PC-9 (cell line): ENCODE measurements at regions not wholly inside any gene's neighbourhood (a gene's known extent, or its start where the extent isn't known, plus 50 kb on each side); places are given as distances from the start of the nearest gene placed in this dataset.

Experiments
- BruUV-seq: library from RNA; stranded (reverse); fragments of 400-500 nt; replicated peaks from 2 replicates; lab custom pipeline; 2021; lab: Mats Ljungman, UMichigan
- CTCF ChIA-PET: fragments of 300-600 bp; sonication (Branson Sonifier 250); formaldehyde crosslinking; loops from one replicate; lab custom pipeline; 2022; ENCODE audit warnings: antibody characterized with exemption; lab: Charles Lee
- POLR2A ChIA-PET: fragments of 300-600 bp; sonication (Branson Sonifier 250); formaldehyde crosslinking; loops from one replicate; lab custom pipeline; 2022; ENCODE audit warnings: antibody characterized with exemption; ENCODE audit not compliant: unreplicated experiment; lab: Charles Lee
- DNase-seq, 2 experiments: peaks; one replicate each; pipeline versions ENCODE4 v3.0.0 to v3.0.0-alpha.2; 2015 to 2022; ENCODE audit warnings: mixed read lengths in 1 of 2
- H2AFZ ChIP-seq: fragments of 200-600 bp; sonication (generic); 2 replicates; pipeline ENCODE4 v1.8.1; 2017; ENCODE audit warnings: antibody characterized with exemption
- H3F3A ChIP-seq: fragments of 200-600 bp; sonication (generic); 2 replicates; pipeline ENCODE4 v1.8.1; 2017; ENCODE audit warnings: antibody characterized with exemption, mild to moderate bottlenecking, low read depth; ENCODE audit not compliant: insufficient read depth
- H3K27ac ChIP-seq: fragments of 200-600 bp; sonication (generic); 2 replicates; pipeline ENCODE4 v1.6.1; 2016; ENCODE audit warnings: mixed run types
- H3K27me3 ChIP-seq: fragments of 200-600 bp; sonication (generic); 2 replicates; pipeline ENCODE4 v1.6.1; 2016; ENCODE audit warnings: low read depth, mixed run types; ENCODE audit not compliant: insufficient read depth
- H3K36me3 ChIP-seq: fragments of 200-600 bp; sonication (generic); 2 replicates; pipeline ENCODE4 v1.6.1; 2016; ENCODE audit warnings: low read depth, mixed run types
- H3K4me1 ChIP-seq: fragments of 200-600 bp; sonication (generic); replicated peaks from 2 replicates; pipeline ENCODE4 v1.6.1; 2016; ENCODE audit warnings: mixed run types; ENCODE audit not compliant: insufficient read depth
- H3K4me2 ChIP-seq: fragments of 200-600 bp; sonication (generic); 2 replicates; pipeline ENCODE4 v1.6.1; 2017; ENCODE audit warnings: mixed run types
- H3K4me3 ChIP-seq: fragments of 200-600 bp; sonication (generic); 2 replicates; pipeline ENCODE4 v1.6.1; 2016; ENCODE audit warnings: mixed run types
- H3K79me2 ChIP-seq: fragments of 200-600 bp; sonication (generic); 2 replicates; pipeline ENCODE4 v1.6.1; 2017; ENCODE audit warnings: low read depth, mixed run types
- H3K9me2 ChIP-seq: fragments of 200-600 bp; sonication (generic); 2 replicates; pipeline ENCODE4 v1.8.1; 2017; ENCODE audit warnings: mild to moderate bottlenecking; ENCODE audit not compliant: insufficient read depth
- H3K9me3 ChIP-seq: fragments of 200-600 bp; sonication (generic); 2 replicates; pipeline ENCODE4 v1.8.1; 2016; ENCODE audit warnings: low read depth; ENCODE audit not compliant: insufficient read depth
- H4K20me1 ChIP-seq: fragments of 200-600 bp; sonication (generic); 2 replicates; pipeline ENCODE4 v1.8.1; 2017; ENCODE audit not compliant: insufficient read depth
- CTCF ChIP-seq: fragments of 200-600 bp; sonication (generic); conservative IDR thresholded peaks from 2 replicates; pipeline ENCODE4 v1.6.1; 2017; ENCODE audit warnings: mixed run types, antibody characterized with exemption, mild to moderate bottlenecking, moderate library complexity
- EZH2 ChIP-seq: fragments of 200-600 bp; sonication (generic); IDR thresholded peaks from 2 replicates; pipeline ENCODE4 v1.8.0; 2017; ENCODE audit warnings: antibody characterized with exemption, low read depth
- intact Hi-C: fragments of 100-400 bp; cut with micrococcal nuclease; formaldehyde crosslinking; loops from one replicate; pipeline ENCODE4 v1.10.0; 2022; ENCODE audit not compliant: unreplicated experiment

DNA sequence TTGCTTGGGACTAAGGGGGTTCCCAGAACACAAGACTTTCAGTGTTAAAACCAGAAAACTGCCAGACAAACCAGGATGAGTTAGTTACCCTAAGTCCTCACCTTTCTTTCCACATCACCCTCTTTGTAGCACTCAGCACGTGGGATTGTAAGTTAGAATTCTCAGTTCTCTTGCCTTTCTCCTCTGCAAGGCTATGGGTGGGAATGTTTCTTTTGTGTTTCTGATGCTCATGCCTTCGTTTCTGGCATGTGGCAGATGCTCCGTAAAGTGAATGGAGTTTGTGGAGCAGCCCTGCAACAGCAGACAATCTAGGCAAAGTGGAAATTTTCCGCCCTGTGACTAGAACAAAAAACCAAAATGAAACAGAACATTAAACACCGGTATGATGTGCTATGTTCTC, 64.7 kb upstream of the SPP1 start:
- intact Hi-C loops: no loop called here
- no TSS peak for BruUV-seq
- ChIA-PET POLR2A (no interaction called here), CTCF (no interaction called here)
- H3F3A ChIP-seq: no peaks in the 10 kb centered on the region
- no peaks in the 10 kb centered on the region for H3K79me2 ChIP-seq
- DNase-seq: no peak
- H3K9me2 ChIP-seq: no peaks in the 10 kb centered on the region
- TF ChIP-seq EZH2: no peak
- no peak for TF ChIP-seq CTCF
- no peak overlapping the region for H3K4me3 ChIP-seq
- H3K4me2 ChIP-seq: 0 out of 2 replicates have a peak overlapping the region, but pooled peaks have one; percentile 16
- peak overlapping the region; percentile 64; the same call in 1 of the 2 replicates for H2AFZ ChIP-seq
- H3K9me3 ChIP-seq: no peaks in the 10 kb centered on the region
- no peak overlapping the region for H3K27ac ChIP-seq
- no peaks in the 10 kb centered on the region for H3K36me3 ChIP-seq
- no peaks in the 10 kb centered on the region for H3K27me3 ChIP-seq
- no peaks in the 10 kb centered on the region for H4K20me1 ChIP-seq
- H3K4me1 ChIP-seq: peaks cover 25% of the 10 kb centered on the region

DNA sequence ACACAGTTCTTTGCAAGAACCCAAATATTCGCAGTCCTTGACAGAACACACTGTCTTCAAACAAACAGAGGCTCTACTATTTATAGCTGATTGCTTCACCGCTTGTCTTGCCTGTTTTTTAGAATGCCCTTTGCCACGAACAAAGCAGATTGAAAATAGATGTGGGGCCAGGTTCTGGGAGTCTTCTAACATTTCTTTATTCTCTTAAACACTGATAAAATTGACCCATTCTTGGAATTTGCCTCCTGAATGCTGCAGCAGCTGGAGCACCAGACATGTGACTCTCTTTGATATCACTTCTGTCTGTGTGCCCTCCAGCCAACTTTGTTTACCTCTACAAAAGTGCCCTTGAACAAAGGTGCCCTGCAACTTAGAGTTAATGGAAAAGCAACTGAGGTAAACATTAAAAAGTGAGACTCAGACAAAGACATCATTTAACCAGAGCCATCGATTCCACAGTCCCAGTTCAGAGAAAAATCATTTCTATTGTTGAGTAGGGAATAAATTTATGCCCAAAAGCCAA, 64.2 kb upstream of the SPP1 start:
- peak overlapping the region; percentile 64; the same call in 1 of the 2 replicates for H2AFZ ChIP-seq
- BruUV-seq: no TSS peak
- no peaks in the 10 kb centered on the region for H3K36me3 ChIP-seq
- H3K4me2 ChIP-seq: peak overlapping the region; percentile 16; the same call in 1 of the 2 replicates
- TF ChIP-seq CTCF (no peak), EZH2 (no peak)
- CTCF ChIA-PET: no interaction called here
- POLR2A ChIA-PET: no interaction called here
- H3K27me3 ChIP-seq: no peaks in the 10 kb centered on the region
- no peak overlapping the region for H3K27ac ChIP-seq
- no peaks in the 10 kb centered on the region for H3K9me2 ChIP-seq
- no peaks in the 10 kb centered on the region for H3K9me3 ChIP-seq
- no peak for DNase-seq
- H3K4me1 ChIP-seq: peaks cover 25% of the 10 kb centered on the region
- H3K4me3 ChIP-seq: no peak overlapping the region
- no peaks in the 10 kb centered on the region for H3F3A ChIP-seq
- no peaks in the 10 kb centered on the region for H3K79me2 ChIP-seq
- intact Hi-C loops: no loop called here
- H4K20me1 ChIP-seq: no peaks in the 10 kb centered on the region

DNA sequence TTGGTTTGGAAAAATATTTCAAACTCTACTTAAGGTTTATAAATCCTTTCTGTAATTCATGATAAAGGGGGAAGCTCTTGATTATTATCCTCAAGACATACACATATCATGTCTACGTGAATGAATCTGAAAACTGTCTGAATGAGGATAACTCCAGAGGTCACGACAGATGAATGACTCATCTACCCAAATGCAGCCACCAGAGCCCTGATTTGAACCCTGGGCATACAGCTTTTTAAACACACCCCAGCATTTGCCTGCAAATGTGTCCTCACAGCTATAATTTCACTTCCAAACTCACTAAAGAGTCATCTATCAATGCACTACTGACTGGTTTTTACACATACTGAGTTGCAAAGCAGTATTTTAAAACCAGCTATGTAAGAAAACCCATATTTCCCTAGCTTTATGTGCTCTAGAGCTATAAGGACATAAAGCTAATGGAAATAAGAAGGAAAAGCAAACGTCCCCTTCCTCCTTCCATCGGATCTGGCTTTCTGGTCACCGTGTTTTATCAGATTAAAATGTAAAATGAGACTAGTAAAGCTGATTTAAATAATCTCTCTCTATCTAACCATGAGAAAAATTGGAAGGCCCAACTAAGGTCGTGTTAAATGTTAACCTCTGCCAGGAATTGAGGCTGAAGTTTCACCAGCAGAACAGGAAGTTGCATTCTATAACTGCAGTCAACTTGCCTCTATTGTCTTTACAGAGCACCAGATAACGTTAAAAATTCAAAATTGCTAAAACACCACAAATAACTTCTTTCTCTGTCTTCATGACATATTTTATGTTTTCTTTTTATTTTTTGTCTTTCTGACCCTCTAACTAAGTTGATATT, 63.1 kb upstream of the SPP1 start:
- no peaks in the 10 kb centered on the region for H3K36me3 ChIP-seq
- H3F3A ChIP-seq: no peaks in the 10 kb centered on the region
- intact Hi-C loops: no loop called here
- POLR2A ChIA-PET: no interaction called here
- H4K20me1 ChIP-seq: no peaks in the 10 kb centered on the region
- CTCF ChIA-PET: no interaction called here
- H3K4me2 ChIP-seq: no peak overlapping the region
- no peak overlapping the region for H3K27ac ChIP-seq
- no peaks in the 10 kb centered on the region for H3K79me2 ChIP-seq
- TF ChIP-seq EZH2 (no peak), CTCF (no peak)
- no peak overlapping the region for H3K4me3 ChIP-seq
- no peak overlapping the region for H2AFZ ChIP-seq
- no peak for DNase-seq
- H3K9me3 ChIP-seq: no peaks in the 10 kb centered on the region
- no peaks in the 10 kb centered on the region for H3K27me3 ChIP-seq
- BruUV-seq: no TSS peak
- peaks cover 25% of the 10 kb centered on the region for H3K4me1 ChIP-seq
- H3K9me2 ChIP-seq: no peaks in the 10 kb centered on the region
